Aorta (tissue), 5 donors: ENCODE measurements at regions not wholly inside any gene's neighbourhood (a gene's known extent, or its start where the extent isn't known, plus 50 kb on each side); places are given as distances from the start of the nearest gene placed in this dataset.
"Not testable (repeated sequence)": the region's sequence is repeated elsewhere in the genome, so short reads cannot be mapped to it uniquely, and the experiment has no call there.

Source experiments
- ATAC-seq: fragments of 200-7000 bp; cut with Tn5 transposase; one replicate; pipeline ENCODE4 v1.9.1; 2022; ENCODE audit warnings: moderate library complexity; ENCODE audit not compliant: low FRiP score
- DNase-seq, 2 donors: peaks; one replicate each; pipeline ENCODE4 v3.0.0-alpha.2; 2020
- H3K27ac ChIP-seq, 2 donors: one replicate each; pipeline ENCODE4 v1.5.1; 2013; ENCODE audit warnings: low read length in 2 of 2, mild to moderate bottlenecking in 2 of 2, moderate library complexity in 2 of 2, control low read depth in 1 of 2, inconsistent platforms in 1 of 2, low read depth in 1 of 2
- H3K27me3 ChIP-seq, 2 donors: one replicate each; pipeline ENCODE4 v1.6.1; 2013; ENCODE audit warnings: control low read depth in 1 of 2, low read length in 1 of 2, mild to moderate bottlenecking in 1 of 2, moderate library complexity in 1 of 2; ENCODE audit not compliant: insufficient read depth in 2 of 2, control insufficient read depth in 1 of 2
- H3K36me3 ChIP-seq, 2 donors: one replicate each; pipeline ENCODE4 v1.6.1; 2013; ENCODE audit warnings: control low read depth in 1 of 2, low read length in 1 of 2, mild to moderate bottlenecking in 1 of 2; ENCODE audit not compliant: insufficient read depth in 2 of 2, control insufficient read depth in 1 of 2
- H3K4me1 ChIP-seq, 2 donors: one replicate each; pipeline ENCODE4 v1.6.1; 2013; ENCODE audit warnings: low read length in 2 of 2, control low read depth in 1 of 2, mild to moderate bottlenecking in 1 of 2, moderate library complexity in 1 of 2; ENCODE audit not compliant: insufficient read depth in 2 of 2, control insufficient read depth in 1 of 2
- H3K4me3 ChIP-seq, 2 donors: one replicate each; pipeline ENCODE4 v1.5.1; 2013; ENCODE audit warnings: low read length in 2 of 2, control low read depth in 1 of 2, mild to moderate bottlenecking in 1 of 2
- H3K9me3 ChIP-seq: one replicate; pipeline ENCODE4 v1.6.1; 2013; ENCODE audit warnings: mild to moderate bottlenecking, low read length; ENCODE audit not compliant: control insufficient read depth
- WGBS, 2 donors: extraction: QIAGEN DNeasy Blood & Tissue Kit; methylation state at CpG; one replicate each; pipeline ENCODE4 v1.1.7; 2013; 5-methylcytosine and 5-hydroxymethylcytosine counted together
- intact Hi-C, 2 donors: fragments of 100-400 bp; cut with DNase I; formaldehyde crosslinking; loops; one replicate each; pipeline versions ENCODE4 v1.14.2 to v1.15.0; 2022
- donor health status: healthy with polysubstance abuse.
- donor health status: Bipolar disorder and iron deficiency.
- donor health status: DM: no; HTN: no; CAD: no.
- donor health status: DM: no; HTN: no; CAD: no.
- donor health status: DM: yes; HTN: yes; CAD: no.

DNA sequence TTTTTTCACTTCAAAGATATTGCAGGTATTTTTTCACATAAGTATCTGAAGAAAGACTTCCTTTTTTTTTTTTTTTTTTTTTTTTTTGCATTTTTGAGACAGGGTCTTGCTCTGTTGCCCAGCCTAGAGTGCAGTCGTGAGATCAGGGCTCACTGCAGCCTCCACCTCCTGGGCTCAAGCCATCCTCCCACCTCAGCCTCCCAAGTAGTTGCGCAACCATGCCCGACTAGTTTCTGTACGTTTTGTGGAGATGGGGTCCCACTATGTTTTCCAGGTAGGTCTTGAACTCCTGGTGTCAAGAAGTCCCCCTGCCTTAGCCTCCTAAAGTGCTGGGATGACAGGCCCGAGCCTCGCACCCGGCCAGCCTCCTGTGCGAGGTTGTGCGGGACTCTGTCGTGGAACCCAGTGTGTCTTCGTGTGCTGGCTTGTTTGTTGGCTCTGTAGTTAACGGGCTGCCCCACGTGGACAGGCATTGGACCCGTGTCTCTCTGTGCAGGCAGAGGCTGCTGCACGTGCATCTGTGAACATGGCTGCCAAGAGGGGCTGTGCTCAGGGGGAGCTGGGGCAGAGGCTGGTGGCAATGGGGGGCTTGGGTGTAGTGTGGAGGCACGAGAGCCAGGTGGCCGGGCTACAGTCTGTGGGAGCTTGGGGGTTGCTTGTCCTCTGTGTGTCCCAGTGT lies 108.0 kb upstream of the CCZ1B start:
- H3K27ac ChIP-seq, H3K4me1 ChIP-seq, H3K4me3 ChIP-seq, DNase-seq, H3K27me3 ChIP-seq, H3K9me3 ChIP-seq, ATAC-seq, intact Hi-C loops, H3K36me3 ChIP-seq: not testable (repeated sequence)
- WGBS, 2 donors: 92 to 96% methylated on average over 17 of the region's 17 CpGs

DNA sequence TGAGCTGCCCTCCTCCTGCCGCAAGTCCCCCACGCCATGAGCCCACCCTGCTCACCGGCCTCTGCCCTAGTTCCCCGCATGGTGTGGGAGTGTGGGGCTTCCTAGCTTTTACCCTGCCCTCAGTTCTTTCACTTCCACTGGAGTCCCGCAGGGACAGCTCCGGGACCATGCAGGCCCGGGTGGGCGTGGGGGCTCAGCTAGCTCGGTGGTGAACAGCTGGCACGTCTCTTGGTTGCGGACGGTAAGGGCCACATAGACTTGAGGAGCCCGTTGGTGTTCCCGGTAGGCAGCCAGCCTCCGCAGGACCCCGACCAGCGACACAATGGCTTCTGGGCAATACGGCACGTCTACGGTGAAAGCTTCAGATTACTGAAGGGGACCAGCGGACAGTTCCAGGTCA lies 108.9 kb upstream of the CCZ1B start:
- DNase-seq: no peak
- Histone ChIP-seq H3K4me1 (no peaks in the 10 kb centered on the region), H3K27me3 (no peaks in the 10 kb centered on the region), H3K36me3 (no peaks in the 10 kb centered on the region), H3K9me3 (no peaks in the 10 kb centered on the region), H3K4me3 (no peak overlapping the region), H3K27ac (no peak overlapping the region)
- ATAC-seq: no peak
- intact Hi-C loops: no loop called here
- 88 to 90% methylated on average over 21 of the region's 21 CpGs for WGBS, 2 donors

DNA sequence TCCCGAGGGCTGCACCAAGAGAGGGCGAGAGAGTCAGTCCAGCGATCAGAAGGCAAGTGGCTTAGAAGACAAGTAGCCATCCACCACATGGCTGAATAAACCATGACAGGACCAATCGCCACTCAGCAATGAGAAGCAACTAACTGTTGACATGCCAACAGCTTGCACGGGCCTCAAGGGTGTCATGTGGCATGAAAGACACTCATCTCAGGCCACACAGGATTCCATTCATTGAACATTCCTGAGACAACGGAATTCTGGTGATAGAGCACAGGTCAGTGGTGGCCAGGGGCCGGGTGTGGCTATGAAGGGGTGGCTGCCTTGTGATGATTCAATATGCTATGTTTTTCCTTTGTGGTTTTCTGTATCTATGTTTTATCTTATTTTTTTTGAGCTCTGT lies 110.6 kb upstream of the CCZ1B start:
- intact Hi-C loops, H3K36me3 ChIP-seq, H3K4me3 ChIP-seq, H3K4me1 ChIP-seq, H3K9me3 ChIP-seq, ATAC-seq, H3K27me3 ChIP-seq, DNase-seq, H3K27ac ChIP-seq: not testable (repeated sequence)
- 85 to 90% methylated on average over 7 of the region's 7 CpGs for WGBS, 2 donors

DNA sequence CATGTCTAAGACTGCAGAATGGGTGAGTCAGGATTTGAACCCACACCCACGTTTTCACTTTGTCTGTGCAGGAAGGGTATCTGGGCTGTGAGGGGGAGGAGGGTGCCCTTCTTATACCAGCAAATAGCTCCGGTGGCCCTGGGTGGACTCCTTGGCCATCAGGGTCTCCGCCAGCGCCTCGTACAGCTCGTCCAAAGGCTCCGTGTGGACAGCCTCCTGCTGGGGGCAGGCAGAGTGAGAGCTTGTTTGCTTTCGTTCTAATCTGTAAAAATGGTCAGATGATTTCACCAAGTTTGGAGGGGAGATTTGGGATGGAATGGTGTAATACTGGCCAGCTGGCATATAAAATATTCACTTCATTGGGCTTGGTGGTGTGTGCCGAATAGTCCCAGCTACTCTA lies 111.7 kb upstream of the CCZ1B start:
- H3K9me3 ChIP-seq, H3K4me3 ChIP-seq, DNase-seq, H3K36me3 ChIP-seq, H3K27ac ChIP-seq, intact Hi-C loops, H3K27me3 ChIP-seq, ATAC-seq, H3K4me1 ChIP-seq: not testable (repeated sequence)
- WGBS, 2 donors: 36 to 46% methylated on average over 7 to 9 of the region's 9 CpGs

DNA sequence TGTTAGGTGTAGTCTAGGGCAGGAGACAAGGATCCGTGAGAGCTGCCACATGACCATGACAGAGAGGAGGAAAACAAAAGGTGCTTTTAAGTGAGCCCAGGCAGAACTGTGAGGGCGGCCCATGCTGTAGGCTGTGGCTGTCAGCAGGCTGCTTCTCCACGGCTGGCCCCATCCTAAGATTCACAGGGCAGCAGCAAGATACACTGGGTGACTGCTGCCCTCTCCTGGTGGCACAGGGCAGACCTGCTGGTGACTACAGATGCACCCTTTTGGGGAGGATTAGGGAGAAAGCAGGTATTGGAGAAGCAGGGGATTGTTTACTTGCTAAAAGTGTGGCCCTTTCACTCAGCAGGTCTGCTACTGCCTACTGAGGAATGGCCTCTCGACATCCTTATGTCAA lies 112.2 kb upstream of the CCZ1B start:
- H3K4me3 ChIP-seq, H3K4me1 ChIP-seq, DNase-seq, ATAC-seq, intact Hi-C loops, H3K9me3 ChIP-seq, H3K27me3 ChIP-seq, H3K27ac ChIP-seq, H3K36me3 ChIP-seq: not testable (repeated sequence)
- 43 to 64% methylated on average over 2 to 4 of the region's 4 CpGs for WGBS, 2 donors

DNA sequence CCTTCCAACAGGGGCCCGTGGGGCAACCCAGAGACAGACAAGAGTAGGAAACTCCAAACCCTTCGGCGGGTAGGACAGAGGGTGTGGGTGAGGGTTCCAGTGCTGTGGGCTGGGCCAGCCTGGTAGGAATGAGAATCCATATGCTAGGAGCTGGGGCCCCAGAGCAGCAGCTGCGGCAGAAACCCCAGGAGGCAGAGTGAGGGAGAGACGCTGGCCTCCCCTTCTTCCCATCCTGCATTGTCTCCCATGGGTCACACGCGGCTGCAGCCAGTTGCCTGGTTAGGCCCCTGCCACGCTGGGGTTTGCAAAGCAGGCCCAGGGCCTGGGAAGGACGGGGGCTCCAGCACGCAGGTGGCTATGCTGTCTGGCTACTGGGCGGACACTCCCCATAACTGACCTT lies 113.1 kb upstream of the CCZ1B start:
- H3K27ac ChIP-seq, H3K4me1 ChIP-seq, H3K27me3 ChIP-seq, intact Hi-C loops, H3K4me3 ChIP-seq, H3K9me3 ChIP-seq, H3K36me3 ChIP-seq, ATAC-seq, DNase-seq: not testable (repeated sequence)
- 83 to 88% methylated on average over 11 of the region's 11 CpGs for WGBS, 2 donors

DNA sequence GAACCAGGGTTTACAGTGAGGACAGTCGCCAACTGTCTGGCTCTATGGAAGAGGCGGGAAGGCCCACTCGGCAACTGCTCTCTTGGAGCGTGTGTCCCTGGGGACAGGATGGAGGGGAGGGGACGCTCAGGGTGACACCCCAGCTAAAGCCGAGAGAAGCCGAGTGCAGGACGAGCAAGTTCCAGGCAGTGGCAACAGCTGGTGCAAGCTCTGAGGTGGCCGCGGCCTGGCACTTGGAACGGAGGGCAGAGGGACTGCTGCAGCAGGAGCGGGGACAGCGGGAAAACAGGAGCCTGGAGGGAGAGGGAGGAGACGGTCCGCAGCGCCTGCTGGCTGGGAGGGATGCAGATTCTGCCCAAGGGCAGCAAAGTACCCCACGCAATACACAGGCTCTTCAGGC lies 113.8 kb upstream of the CCZ1B start:
- DNase-seq, ATAC-seq, H3K4me3 ChIP-seq, H3K27me3 ChIP-seq, intact Hi-C loops, H3K9me3 ChIP-seq, H3K4me1 ChIP-seq, H3K36me3 ChIP-seq, H3K27ac ChIP-seq: not testable (repeated sequence)
- 74 to 81% methylated on average over 11 to 17 of the region's 17 CpGs for WGBS, 2 donors

DNA sequence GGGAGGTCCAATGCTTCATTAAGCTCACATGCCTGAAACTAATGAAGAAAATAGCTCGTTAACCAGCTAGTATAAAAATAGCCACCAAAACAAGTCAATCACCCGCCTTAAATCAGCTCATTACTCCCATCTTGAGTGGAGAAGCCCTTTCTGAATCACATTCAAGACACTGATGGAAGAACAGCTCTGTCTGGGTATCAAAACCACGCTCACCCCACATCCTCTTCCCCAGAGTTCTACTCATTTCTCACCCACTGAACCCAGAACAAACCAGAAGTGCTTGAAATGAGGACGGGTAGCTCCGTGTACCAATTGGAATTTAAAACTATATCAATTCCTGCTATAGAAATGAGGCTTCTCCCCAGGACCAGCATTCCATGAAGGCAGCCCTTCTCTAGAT lies 120.8 kb upstream of the CCZ1B start:
- ATAC-seq, intact Hi-C loops, H3K4me1 ChIP-seq, H3K36me3 ChIP-seq, DNase-seq, H3K9me3 ChIP-seq, H3K27me3 ChIP-seq, H3K4me3 ChIP-seq, H3K27ac ChIP-seq: not testable (repeated sequence)
- 77 to 81% methylated on average over 5 of the region's 5 CpGs for WGBS, 2 donors

DNA sequence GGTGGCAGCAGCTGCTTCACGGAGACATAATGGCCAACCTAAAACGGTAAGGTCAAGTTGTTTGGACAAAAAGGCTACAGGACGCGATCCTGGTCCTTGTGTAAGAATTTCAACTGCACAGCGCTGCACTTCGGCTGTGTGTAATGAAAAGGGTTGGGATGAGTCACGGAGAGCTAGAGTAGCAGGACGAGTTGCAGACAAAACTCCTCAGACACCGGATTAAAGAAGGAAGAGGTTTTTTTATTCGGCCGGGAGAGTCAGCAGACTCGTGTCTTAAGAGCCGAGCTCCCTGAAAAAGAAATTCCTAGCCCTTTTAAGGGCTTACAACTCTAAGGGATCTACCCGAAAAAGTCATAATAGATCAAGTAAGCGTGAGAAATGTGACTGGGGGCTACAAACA lies 124.2 kb upstream of the CCZ1B start:
- H3K27ac ChIP-seq, H3K4me3 ChIP-seq, H3K27me3 ChIP-seq, H3K9me3 ChIP-seq, H3K36me3 ChIP-seq, intact Hi-C loops, H3K4me1 ChIP-seq, DNase-seq, ATAC-seq: not testable (repeated sequence)
- 37 to 58% methylated on average over 15 of the region's 15 CpGs for WGBS, 2 donors
